A549 (cell line): ENCODE measurements at regions not wholly inside any gene's neighbourhood (a gene's known extent, or its start where the extent isn't known, plus 50 kb on each side); places are given as distances from the start of the nearest gene placed in this dataset.

Experiments used
- ATAC-seq, 2 experiments: fragments of 200-7000 bp in 1 of 2; fragments of >200 bp in 1 of 2; cut with Nextera tagmentation in 1 of 2; cut with Tn5 transposase in 1 of 2; 3 replicates each; pipeline versions ENCODE4 v1.8.0 to v1.9.1; 2018 to 2020; ENCODE audit warnings: mild to moderate bottlenecking in 1 of 2, moderate library complexity in 1 of 2
- CTCF ChIA-PET: fragments of 300-600 bp; sonication (Branson Sonifier 250); formaldehyde crosslinking; extraction: SDS; loops from one replicate; lab custom pipeline; 2021; ENCODE audit warnings: antibody characterized with exemption, inconsistent platforms; lab: Yijun Ruan, JAX
- POLR2A ChIA-PET: fragments of 350-600 bp; formaldehyde crosslinking; extraction: SDS; loops from one replicate; lab custom pipeline; 2021; ENCODE audit warnings: antibody characterized with exemption, inconsistent platforms; lab: Yijun Ruan, JAX
- DNase-seq, 2 experiments: peaks; one replicate each; pipeline versions ENCODE4 v3.0.0 to v3.0.0-alpha.2; 2011 to 2016; ENCODE audit warnings: low read depth in 1 of 2, low spot score in 1 of 2
- FAIRE-seq: peaks from 2 replicates; lab custom pipeline; 2011; peaks lifted over from hg19 to GRCh38; lab: Jason Lieb, UNC
- H3K27ac ChIP-seq, 2 experiments: fragments of >200 bp; sonication (Bioruptor Twin); formaldehyde crosslinking; 3 replicates each; pipeline ENCODE4 v1.5.1; 2016 to 2017
- H3K4me1 ChIP-seq: fragments of >200 bp; sonication (Bioruptor Twin); formaldehyde crosslinking; 3 replicates; pipeline ENCODE4 v1.6.1; 2016
- H3K4me2 ChIP-seq: fragments of >200 bp; sonication (Bioruptor Twin); formaldehyde crosslinking; 3 replicates; pipeline ENCODE4 v1.6.1; 2016
- H3K4me3 ChIP-seq: fragments of >200 bp; sonication (Bioruptor Twin); formaldehyde crosslinking; 3 replicates; pipeline ENCODE4 v1.5.1; 2016
- H3K9me3 ChIP-seq: fragments of >200 bp; sonication (Bioruptor Twin); formaldehyde crosslinking; 3 replicates; pipeline ENCODE4 v1.6.1; 2016
- BHLHE40 ChIP-seq: IDR thresholded peaks from 2 replicates; pipeline ENCODE4 v1.6.1; 2012; ENCODE audit warnings: low read depth, low read length, inconsistent platforms
- CHD2 ChIP-seq: fragments of 150-350 bp; IDR thresholded peaks from 2 replicates; pipeline ENCODE4 v1.6.1; 2014; ENCODE audit warnings: low read length; ENCODE audit not compliant: partially characterized antibody
- ELK1 ChIP-seq: fragments of 150-350 bp; IDR thresholded peaks from 2 replicates; pipeline ENCODE4 v1.6.1; 2014; ENCODE audit warnings: low read depth, mild to moderate bottlenecking, low read length
- HDAC2 ChIP-seq: fragments of 200-600 bp; sonication (generic); IDR thresholded peaks from 2 replicates; pipeline ENCODE4 v1.6.1; 2016
- HOXB13 ChIP-seq: fragments of 250-450 bp; sonication (Bioruptor Pico); IDR thresholded peaks from 2 replicates; pipeline ENCODE4 v1.5.0; 2020; ENCODE audit warnings: low read depth, mild to moderate bottlenecking, moderate library complexity
- HOXB5 ChIP-seq: fragments of 250-450 bp; sonication (Bioruptor Pico); IDR thresholded peaks from 2 replicates; pipeline ENCODE4 v1.5.0; 2020; ENCODE audit warnings: mild to moderate bottlenecking, moderate library complexity
- KDM1A ChIP-seq: fragments of 200-600 bp; sonication (generic); IDR thresholded peaks from 2 replicates; pipeline ENCODE4 v1.6.1; 2016; ENCODE audit warnings: low read depth, mild to moderate bottlenecking
- KDM5A ChIP-seq: fragments of 200-600 bp; sonication (generic); IDR thresholded peaks from 2 replicates; pipeline ENCODE4 v1.6.1; 2016; ENCODE audit warnings: antibody characterized with exemption, mild to moderate bottlenecking
- MAX ChIP-seq: IDR thresholded peaks from 2 replicates; pipeline ENCODE4 v1.6.1; 2012
- MAZ ChIP-seq: fragments of 150-350 bp; IDR thresholded peaks from 2 replicates; pipeline ENCODE4 v1.6.1; 2014; ENCODE audit warnings: antibody characterized with exemption, low read depth, low read length, borderline replicate concordance
- MYC ChIP-seq: IDR thresholded peaks from 2 replicates; pipeline ENCODE4 v1.6.1; 2012; ENCODE audit warnings: mild to moderate bottlenecking, inconsistent platforms, low read length, improper control_type of control experiment, borderline replicate concordance
- NFE2L2 ChIP-seq: fragments of 150-350 bp; conservative IDR thresholded peaks from 2 replicates; pipeline ENCODE4 v1.6.1; 2014; ENCODE audit warnings: low read length
- NR3C1 ChIP-seq: fragments of >200 bp; sonication (Bioruptor Twin); formaldehyde crosslinking; IDR thresholded peaks from 3 replicates; pipeline ENCODE4 v1.6.1; 2017
- POLR2A ChIP-seq: IDR thresholded peaks from 2 replicates; pipeline ENCODE4 v1.6.1; 2012; ENCODE audit warnings: mild to moderate bottlenecking, low read length
- RAD21 ChIP-seq, 2 experiments: fragments of >200 bp in 1 of 2; sonication (Bioruptor Twin) in 1 of 2; formaldehyde crosslinking in 1 of 2; IDR thresholded peaks in 1 of 2; conservative IDR thresholded peaks in 1 of 2; 2 replicates in 1 of 2; 3 replicates in 1 of 2; pipeline ENCODE4 v1.6.1; 2012 to 2018; ENCODE audit warnings: inconsistent platforms in 1 of 2
- REST ChIP-seq: fragments of 200-600 bp; sonication (generic); IDR thresholded peaks from 2 replicates; pipeline ENCODE4 v1.6.1; 2016; ENCODE audit warnings: antibody characterized with exemption, mild to moderate bottlenecking, moderate library complexity
- RFX5 ChIP-seq: fragments of 450-650 bp; IDR thresholded peaks from 2 replicates; pipeline ENCODE4 v1.7.1; 2014; ENCODE audit warnings: antibody characterized with exemption, mild to moderate bottlenecking, moderate library complexity
- SMC3 ChIP-seq: fragments of >200 bp; sonication (Bioruptor Twin); formaldehyde crosslinking; IDR thresholded peaks from 3 replicates; pipeline ENCODE4 v1.6.1; 2018; ENCODE audit warnings: inconsistent platforms
- SREBF2 ChIP-seq: fragments of 450-650 bp; IDR thresholded peaks from 2 replicates; pipeline ENCODE4 v1.6.1; 2014; ENCODE audit warnings: mild to moderate bottlenecking, moderate library complexity
- WGBS: methylation state at CpG from one replicate; pipeline ENCODE4 v1.1.6; 2017; ENCODE audit errors: missing lambda C conversion rate; 5-methylcytosine and 5-hydroxymethylcytosine counted together
- TF ChIP-seq, protein P1 (sequence below): IDR thresholded peaks from 2 replicates; pipeline ENCODE4 v1.6.1; 2012
- TF ChIP-seq, protein P2 (sequence below): IDR thresholded peaks from 2 replicates; pipeline ENCODE4 v1.6.1; 2012; ENCODE audit warnings: low read depth, borderline replicate concordance
- TF ChIP-seq, protein P3 (sequence below): fragments of 250-450 bp; sonication (Bioruptor Pico); IDR thresholded peaks from 2 replicates; pipeline ENCODE4 v1.5.0; 2021; ENCODE audit warnings: mild to moderate bottlenecking, moderate library complexity, borderline replicate concordance

GRCh38 chr5:58072300-58072965 lies 387.5 kb downstream of the PLK2 start:
- no peak for TF ChIP-seq NFE2L2
- TF ChIP-seq, protein P1, sequence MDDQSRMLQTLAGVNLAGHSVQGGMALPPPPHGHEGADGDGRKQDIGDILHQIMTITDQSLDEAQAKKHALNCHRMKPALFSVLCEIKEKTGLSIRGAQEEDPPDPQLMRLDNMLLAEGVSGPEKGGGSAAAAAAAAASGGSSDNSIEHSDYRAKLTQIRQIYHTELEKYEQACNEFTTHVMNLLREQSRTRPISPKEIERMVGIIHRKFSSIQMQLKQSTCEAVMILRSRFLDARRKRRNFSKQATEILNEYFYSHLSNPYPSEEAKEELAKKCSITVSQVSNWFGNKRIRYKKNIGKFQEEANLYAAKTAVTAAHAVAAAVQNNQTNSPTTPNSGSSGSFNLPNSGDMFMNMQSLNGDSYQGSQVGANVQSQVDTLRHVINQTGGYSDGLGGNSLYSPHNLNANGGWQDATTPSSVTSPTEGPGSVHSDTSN, result no peak
- TF ChIP-seq CHD2, result no peak
- no peak for TF ChIP-seq RFX5
- no peak for TF ChIP-seq HDAC2
- no peak for TF ChIP-seq ELK1
- TF ChIP-seq, all 56 proteins: peak for 0
- DNase-seq (no peak), ATAC-seq (no peak), FAIRE-seq (peak; percentile 73)
- peak overlapping the region; percentile 20; the same call in 2 of the 3 replicates for H3K4me2 ChIP-seq
- H3K4me1 ChIP-seq, result peaks cover 48% of the 10 kb centered on the region
- H3K4me3 ChIP-seq, result no peak overlapping the region
- H3K27ac ChIP-seq, result peak overlapping the region in 1 of 2 experiments; percentile 43; a peak in 2 of 6 replicates
- POLR2A ChIA-PET, result no interaction called here
- WGBS, result 83% methylated on average over 6 of the region's 6 CpGs
- H3K9me3 ChIP-seq, result no peaks in the 10 kb centered on the region; the same call in 2 of the 3 replicates
- CTCF ChIA-PET, result interaction anchor here (1.0 to 3.2 kb wide), 5 partner anchors 10 to 293 kb away, joined by 3 to 11 read pairs (median 3); no protein-coding TSS in a partner anchor

DNA sequence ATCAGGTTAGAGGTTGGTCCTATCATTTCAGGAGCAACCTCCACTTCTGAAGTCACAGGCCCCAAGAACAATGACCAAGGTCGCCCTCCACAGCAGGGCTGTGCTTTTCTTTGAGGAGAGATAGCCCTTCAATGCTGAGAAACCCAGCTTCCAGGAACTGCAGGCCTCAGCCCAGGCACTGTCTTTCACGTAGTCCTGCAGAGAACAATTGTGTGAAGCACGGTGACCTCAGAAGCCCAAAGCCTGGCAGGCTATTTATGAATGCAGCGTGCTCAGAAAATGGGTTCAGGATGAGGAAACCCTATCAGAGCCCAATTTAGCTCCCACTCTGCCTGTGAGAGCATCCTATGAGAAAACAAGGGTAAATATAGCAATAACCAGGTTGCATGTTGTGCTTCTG lies 388.3 kb downstream of the PLK2 start:
- FAIRE-seq, result no peak
- 91% methylated on average over 4 of the region's 4 CpGs for WGBS

DNA sequence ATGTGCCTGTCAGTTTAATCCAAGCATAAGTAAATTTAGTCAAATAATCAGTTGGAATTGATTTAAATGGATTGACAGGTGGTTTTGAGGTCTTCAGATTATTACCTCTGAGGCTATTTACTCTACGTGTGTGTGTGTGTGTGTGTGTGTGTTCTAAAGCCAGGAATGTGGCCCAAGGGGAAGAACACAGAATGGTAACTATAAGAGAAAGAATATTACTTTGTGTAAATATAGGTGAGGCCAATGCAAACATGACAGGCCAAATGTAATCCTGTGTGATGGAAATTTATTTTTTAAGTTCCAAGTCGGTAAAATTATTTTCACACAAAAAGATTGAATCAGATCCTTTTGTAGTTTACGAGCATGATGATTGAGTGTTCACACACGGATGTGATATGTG lies 390.0 kb downstream of the PLK2 start:
- Histone ChIP-seq H3K4me3 (no peak overlapping the region), H3K4me1 (peaks cover 43% of the 10 kb centered on the region), H3K4me2 (peak overlapping the region; percentile 65), H3K27ac (peak overlapping the region; percentile 51 to 78), H3K9me3 (no peaks in the 10 kb centered on the region; the same call in 2 of the 3 replicates)
- CTCF ChIA-PET, result interaction anchor here (1.4 to 1.7 kb wide), 2 partner anchors 10 to 118 kb away, joined by 3 read pairs; no protein-coding TSS in a partner anchor
- 7% methylated on average over 4 of the region's 4 CpGs for WGBS
- ATAC-seq, result peak; percentile 50 to 77; a peak in 4 of 6 replicates
- DNase-seq, result peak in 1 of 2 experiments; percentile 83
- FAIRE-seq, result no peak
- POLR2A ChIA-PET, result no interaction called here
- no peak for TF ChIP-seq HOXB13 (CRISPR knock-in tag)
- no peak for TF ChIP-seq ELK1
- TF ChIP-seq SMC3, result peak; percentile 51; the same call in 2 of the 3 replicates
- TF ChIP-seq BHLHE40, result no peak
- no peak for TF ChIP-seq REST
- no peak for TF ChIP-seq MAX
- no peak; a peak in 3 of 5 replicates for TF ChIP-seq RAD21 (conservative IDR thresholded peaks at IDR 0.05 in 1 of 2, IDR thresholded peaks at IDR 0.05 in 1 of 2)
- no peak for TF ChIP-seq KDM5A
- no peak for TF ChIP-seq HOXB5 (CRISPR knock-in tag)
- TF ChIP-seq KDM1A, result no peak
- no peak for TF ChIP-seq MAZ
- TF ChIP-seq, protein P2, sequence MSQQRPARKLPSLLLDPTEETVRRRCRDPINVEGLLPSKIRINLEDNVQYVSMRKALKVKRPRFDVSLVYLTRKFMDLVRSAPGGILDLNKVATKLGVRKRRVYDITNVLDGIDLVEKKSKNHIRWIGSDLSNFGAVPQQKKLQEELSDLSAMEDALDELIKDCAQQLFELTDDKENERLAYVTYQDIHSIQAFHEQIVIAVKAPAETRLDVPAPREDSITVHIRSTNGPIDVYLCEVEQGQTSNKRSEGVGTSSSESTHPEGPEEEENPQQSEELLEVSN, result no peak
- no peak for TF ChIP-seq MYC

More for the DNA sequence above, 388.3 kb downstream of the PLK2 start:
- TF ChIP-seq HOXB5 (CRISPR knock-in tag), result no peak
- no peak for TF ChIP-seq HOXB13 (CRISPR knock-in tag)
- TF ChIP-seq NR3C1, result no peak
- TF ChIP-seq SREBF2, result no peak
- no peak for TF ChIP-seq POLR2A
- TF ChIP-seq, protein P3, sequence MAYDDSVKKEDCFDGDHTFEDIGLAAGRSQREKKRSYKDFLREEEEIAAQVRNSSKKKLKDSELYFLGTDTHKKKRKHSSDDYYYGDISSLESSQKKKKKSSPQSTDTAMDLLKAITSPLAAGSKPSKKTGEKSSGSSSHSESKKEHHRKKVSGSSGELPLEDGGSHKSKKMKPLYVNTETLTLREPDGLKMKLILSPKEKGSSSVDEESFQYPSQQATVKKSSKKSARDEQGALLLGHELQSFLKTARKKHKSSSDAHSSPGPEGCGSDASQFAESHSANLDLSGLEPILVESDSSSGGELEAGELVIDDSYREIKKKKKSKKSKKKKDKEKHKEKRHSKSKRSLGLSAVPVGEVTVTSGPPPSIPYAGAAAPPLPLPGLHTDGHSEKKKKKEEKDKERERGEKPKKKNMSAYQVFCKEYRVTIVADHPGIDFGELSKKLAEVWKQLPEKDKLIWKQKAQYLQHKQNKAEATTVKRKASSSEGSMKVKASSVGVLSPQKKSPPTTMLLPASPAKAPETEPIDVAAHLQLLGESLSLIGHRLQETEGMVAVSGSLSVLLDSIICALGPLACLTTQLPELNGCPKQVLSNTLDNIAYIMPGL (CRISPR knock-in tag), result no peak
- Histone ChIP-seq H3K9me3 (no peaks in the 10 kb centered on the region; the same call in 2 of the 3 replicates), H3K4me3 (no peak overlapping the region), H3K27ac (peak overlapping the region; percentile 9 to 59; a peak in 3 of 6 replicates), H3K4me1 (peaks cover 48% of the 10 kb centered on the region), H3K4me2 (no peak overlapping the region)
- ChIA-PET POLR2A (no interaction called here), CTCF (interaction anchor here (1.3 to 3.2 kb wide), 4 partner anchors 8 to 116 kb away, joined by 3 to 11 read pairs (median 3); no protein-coding TSS in a partner anchor)
- no peak for ATAC-seq
- DNase-seq, result no peak
